GM19467 (cell line): ENCODE measurements at regions not wholly inside any gene's neighbourhood (a gene's known extent, or its start where the extent isn't known, plus 50 kb on each side); places are given as distances from the start of the nearest gene placed in this dataset.

ENCODE experiments used
- ATAC-seq: cut with Tn5 transposase; IDR thresholded peaks from one replicate; pipeline ENCODE4 v1.9.1; 2021; ENCODE audit warnings: mild to moderate bottlenecking, moderate library complexity; ENCODE audit not compliant: unreplicated experiment

DNA sequence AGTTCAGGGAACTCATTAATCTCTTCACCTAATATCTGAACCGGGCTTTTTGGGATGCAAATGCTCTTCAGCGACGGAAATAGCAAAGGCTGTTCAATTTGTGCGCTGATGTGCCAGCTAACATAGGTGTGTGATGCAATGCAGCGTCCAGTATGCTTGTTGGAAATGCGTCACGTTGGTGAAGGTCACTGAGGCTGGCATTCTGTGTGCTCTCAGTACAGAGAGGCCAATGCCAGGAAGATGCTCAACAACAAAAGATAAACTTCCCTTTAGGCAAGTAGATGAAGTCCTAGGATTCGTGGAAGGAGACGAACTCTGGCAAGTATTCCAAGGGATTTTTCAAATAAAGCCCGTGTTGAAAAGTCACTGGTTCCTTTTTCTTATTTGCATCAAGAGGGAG is 649.5 kb upstream of the MKI67 start:
- ATAC-seq = no peak

- ATAC-seq = no peak
Observed at GRCh38 chr10:128776673-128777252, 650.5 kb upstream of the MKI67 start.

- no peak for ATAC-seq
Observed at GRCh38 chr10:128777342-128777741, 651.1 kb upstream of the MKI67 start.

DNA sequence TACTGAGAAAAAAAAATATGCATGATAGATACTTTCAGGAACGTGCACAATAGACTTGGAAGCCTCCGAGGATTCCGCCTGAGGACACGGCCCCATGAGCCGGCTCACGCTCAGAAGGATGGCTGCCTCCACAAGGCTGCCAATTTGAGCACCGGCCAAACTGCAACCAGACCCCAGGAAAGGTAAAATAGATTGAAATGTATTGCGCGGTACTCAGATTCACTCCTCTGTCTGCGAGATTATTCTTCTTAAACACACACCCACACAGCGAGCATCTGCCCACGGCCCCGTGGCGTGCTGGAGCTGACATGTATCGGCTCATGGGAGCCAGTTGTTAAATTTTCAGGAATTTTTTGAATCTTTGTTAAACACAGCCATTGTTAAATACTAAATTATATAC is 653.2 kb upstream of the MKI67 start:
- no peak for ATAC-seq

GRCh38 chr10:128780156-128780761 is 654.0 kb upstream of the MKI67 start:
- no peak for ATAC-seq

DNA sequence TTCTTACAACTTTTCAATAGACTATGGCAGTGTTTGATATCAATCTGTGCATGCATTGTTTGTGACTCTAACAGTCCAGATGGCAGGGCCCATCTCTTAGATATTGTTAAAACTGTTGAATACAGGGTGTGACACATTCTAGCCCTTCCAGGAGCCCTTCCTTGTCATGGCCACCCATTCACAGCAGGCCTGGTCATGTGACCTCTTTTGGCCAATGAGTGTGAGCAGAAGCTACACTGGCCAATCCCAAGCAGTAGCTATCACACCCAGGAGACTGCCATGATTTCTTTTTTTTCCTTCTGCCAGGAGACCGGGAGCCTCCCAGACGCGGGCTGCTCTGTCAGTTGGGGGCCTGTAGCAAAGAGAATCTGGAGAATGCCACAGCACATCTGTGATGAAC is 655.4 kb upstream of the MKI67 start:
- ATAC-seq = no peak

GRCh38 chr10:128784444-128784843 is 658.2 kb upstream of the MKI67 start:
- no peak for ATAC-seq

DNA sequence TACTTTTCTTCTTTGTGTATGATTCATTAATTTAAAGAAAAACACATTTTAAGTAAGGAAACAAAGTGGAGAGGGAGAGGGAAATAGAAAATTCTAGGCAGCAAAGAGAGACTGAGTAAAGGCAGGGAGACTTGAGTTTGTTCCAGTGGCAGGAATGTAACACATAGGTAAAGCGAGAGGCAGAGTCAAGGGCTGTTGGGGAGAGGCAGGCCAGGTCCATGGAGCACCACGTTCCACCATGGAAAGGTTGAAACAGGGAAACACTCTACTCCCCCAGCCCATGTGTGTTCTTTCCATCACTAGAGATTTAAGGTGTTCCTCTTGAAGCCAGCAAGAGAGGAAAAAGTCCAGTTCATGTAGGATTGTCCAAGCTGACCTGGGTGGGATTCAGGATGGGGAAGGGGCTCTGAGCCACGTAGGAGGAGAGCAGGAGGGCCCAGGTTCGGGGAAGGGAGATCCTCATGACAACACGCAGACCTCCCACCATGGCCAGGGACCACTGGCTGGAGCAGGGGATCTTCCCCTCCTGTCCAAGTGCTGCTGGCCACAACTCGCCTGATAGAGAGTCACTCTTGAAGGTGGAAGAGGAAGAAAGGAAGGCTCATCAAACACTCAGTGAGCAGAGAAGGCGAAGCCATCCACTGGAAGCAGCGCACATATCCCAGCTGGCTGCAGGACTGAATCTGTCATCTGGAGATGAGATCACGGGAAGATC is 666.4 kb upstream of the MKI67 start:
- no peak for ATAC-seq

GRCh38 chr10:128793726-128794655 is 667.8 kb upstream of the MKI67 start:
- ATAC-seq = no peak

GRCh38 chr10:128796396-128796912 is 670.2 kb upstream of the MKI67 start:
- ATAC-seq = no peak

DNA sequence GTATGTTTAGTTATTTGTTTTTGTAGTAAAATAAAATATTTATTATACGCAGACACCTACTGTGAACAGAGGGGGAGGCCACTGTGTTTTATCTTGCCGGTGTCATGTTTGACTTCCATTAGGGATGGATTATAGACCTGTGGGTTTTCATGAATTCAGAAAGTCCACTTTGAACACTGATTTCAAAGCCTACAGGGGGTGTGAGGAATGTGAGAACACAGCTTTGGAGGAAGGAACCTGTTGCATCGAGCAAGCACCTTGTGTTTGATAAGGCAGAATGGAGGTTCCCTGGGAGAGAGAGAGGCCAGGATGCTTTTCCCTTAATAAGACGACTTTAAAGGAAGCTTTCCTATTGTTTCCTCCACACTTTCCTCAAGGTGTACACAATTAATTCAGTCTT is 665.0 kb upstream of the MGMT start:
- ATAC-seq = no peak

DNA sequence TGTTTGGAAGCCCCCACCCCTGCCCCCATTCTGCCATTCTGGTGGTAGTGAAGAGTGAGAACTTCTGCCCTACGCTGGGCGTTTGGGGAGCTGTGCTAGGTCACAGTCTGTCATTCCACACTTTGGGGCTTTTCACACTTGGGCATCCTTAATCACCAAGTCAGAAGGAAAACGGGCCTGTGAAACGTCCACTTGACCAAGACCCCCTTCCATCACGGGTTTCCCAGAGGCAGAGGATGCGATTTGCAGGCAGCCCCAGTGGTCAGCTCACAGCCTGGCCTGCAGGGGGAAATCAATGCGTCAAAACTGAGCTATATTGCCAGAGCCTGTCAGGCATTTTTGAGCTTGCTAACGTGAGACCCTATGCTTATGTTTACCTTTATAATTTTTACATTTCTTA is 663.3 kb upstream of the MGMT start:
- ATAC-seq = no peak

GRCh38 chr10:128804411-128804810 is 662.6 kb upstream of the MGMT start:
- ATAC-seq = no peak

DNA sequence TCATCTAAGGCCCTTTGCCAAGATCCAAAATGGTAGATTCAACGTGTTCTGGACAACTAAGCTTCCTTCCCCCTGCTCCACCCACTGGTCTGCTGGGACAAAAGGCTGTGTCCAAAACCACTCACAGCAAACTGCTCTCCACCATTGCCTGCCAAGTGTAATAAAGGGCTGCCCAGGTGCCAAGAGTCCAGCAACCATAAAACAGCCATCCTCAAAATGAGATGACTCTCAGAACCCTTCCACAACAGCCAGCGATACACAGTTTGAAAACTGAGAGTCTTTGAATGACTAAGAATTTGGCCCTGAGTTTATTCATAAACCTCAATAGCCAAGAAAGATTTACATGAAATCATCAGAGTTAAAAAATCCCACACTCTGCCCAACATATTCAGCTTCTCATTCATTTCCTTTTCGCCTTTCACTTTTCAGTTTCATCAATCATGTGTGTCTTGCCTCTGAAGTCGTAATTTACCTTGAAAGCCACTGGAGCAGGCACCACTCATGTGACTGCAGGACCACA is 658.1 kb upstream of the MGMT start:
- ATAC-seq = no peak

DNA sequence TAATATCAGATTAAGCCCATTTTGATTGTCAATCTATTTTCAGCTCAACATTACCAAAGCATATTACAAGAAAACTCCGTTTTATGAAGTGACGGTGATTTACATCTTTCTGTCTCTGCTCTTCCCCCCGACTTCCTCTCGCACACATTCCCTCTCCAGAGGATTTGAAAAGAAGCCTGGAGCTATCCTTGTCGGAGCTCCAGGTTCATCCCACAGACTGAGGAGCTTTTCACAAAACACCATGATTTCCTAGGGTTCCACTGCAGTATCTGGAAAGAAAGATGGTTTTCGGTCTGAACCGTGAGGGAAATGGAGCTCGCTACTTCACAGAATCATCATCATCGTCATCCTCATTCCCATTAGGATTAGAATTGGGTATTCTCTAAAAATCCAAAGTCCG is 655.5 kb upstream of the MGMT start:
- no peak for ATAC-seq

GRCh38 chr10:128812000-128812399 is 655.0 kb upstream of the MGMT start:
- ATAC-seq = no peak

DNA sequence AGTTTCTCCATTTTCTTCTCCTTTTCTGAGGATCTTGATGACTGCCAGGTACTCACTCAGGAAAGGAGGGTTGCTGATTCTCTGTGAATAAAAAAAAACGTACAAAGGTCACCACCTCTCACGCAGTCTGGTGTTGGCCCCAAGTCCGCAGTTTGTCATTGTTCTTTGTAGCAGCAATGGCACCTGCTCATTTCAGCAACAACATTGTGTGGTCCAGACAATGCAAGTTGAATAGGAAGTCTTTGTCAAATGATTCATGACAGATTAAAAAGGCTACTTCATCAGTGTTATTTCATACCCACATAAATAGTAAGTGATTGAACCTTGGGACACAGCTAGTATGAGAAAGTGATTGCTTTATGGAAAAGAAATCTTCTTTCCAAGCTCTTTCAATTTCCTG is 653.5 kb upstream of the MGMT start:
- ATAC-seq = no peak

DNA sequence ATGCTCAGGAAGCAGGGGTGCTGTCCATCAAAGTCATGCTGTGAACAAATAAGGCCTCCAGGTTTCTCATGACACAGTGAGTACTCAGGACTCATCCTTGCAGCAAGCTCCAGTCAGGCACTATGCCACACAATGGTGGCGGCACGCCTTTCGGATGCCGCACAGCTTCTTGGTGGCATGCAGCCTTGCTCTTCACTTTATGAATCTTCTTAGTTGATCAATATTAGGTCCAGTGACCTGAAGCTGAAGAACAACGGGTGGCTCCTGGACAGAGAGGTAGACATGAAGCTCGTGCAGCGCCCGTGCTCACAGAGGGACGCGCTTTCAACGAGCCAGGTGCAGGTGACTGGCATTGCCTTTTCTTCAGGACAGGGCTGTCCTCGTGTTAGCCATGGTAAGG is 653.0 kb upstream of the MGMT start:
- ATAC-seq = no peak

- ATAC-seq = no peak
Observed at GRCh38 chr10:128814782-128815181, 652.3 kb upstream of the MGMT start.

DNA sequence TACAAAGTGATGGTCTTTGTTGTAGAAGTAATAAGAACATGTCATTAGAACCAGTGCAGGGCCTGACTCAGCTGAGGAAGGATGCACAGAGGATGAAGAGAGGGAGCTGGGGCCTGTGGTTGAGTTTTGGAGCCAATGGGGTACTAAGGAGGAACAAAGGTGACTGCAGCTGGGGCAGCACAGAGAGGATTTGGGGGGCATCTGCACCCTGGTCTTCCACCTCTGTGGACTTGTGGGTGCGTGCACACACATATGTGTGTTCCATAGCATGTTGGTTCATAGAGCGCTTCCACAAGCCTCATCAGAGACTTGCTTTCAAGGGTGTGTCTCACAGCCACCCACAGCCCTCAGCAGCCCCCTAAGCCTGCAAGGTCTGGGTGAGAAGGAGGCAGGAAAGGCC is 650.3 kb upstream of the MGMT start:
- ATAC-seq = no peak

DNA sequence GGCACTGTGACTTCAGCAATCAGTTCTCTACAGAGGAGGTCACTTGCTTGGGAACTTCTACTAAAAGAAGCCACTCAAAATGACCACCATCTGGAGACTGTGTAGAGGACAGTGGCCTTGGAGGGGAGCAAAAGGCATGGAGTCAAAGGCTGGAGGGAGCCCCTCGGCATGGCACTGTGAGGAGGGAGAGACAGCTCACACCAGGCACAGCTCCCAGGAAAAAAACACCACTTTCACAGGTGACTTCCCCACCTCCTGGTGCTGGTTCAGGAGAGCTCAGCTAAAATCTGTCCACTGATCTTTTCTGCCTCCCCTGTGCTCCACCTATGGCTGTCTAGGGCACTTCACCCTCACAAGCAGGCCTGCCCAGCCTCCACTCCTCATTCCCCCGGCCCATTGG is 649.4 kb upstream of the MGMT start:
- ATAC-seq = no peak
